Stromal cell of bone marrow (primary cell): ENCODE measurements at regions not wholly inside any gene's neighbourhood (a gene's known extent, or its start where the extent isn't known, plus 50 kb on each side); places are given as distances from the start of the nearest gene placed in this dataset.

Source experiments
- DNase-seq: peaks from one replicate; pipeline ENCODE4 v3.0.0-alpha.2; 2012; ENCODE audit warnings: low read depth

DNA sequence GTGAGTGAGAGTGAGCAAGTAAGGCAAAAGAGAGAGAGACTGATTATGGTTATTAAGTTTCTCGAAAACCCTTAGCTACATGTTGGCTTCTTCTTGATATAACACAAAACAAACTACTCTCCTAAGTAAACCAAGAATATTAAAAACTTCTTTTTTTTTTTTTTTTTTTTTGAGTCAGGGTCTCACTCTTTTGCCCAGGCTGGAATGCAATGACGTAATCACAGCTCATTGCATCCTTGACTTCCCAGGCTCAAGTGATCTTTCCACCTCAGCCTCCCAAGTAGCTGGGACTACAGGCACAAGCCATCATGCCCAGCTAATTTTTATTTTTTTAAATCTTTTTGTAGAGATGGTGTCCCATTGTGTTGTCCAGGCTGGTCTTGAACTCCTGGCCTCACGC lies 102.2 kb upstream of the IL6 start:
- DNase-seq = no peak

DNA sequence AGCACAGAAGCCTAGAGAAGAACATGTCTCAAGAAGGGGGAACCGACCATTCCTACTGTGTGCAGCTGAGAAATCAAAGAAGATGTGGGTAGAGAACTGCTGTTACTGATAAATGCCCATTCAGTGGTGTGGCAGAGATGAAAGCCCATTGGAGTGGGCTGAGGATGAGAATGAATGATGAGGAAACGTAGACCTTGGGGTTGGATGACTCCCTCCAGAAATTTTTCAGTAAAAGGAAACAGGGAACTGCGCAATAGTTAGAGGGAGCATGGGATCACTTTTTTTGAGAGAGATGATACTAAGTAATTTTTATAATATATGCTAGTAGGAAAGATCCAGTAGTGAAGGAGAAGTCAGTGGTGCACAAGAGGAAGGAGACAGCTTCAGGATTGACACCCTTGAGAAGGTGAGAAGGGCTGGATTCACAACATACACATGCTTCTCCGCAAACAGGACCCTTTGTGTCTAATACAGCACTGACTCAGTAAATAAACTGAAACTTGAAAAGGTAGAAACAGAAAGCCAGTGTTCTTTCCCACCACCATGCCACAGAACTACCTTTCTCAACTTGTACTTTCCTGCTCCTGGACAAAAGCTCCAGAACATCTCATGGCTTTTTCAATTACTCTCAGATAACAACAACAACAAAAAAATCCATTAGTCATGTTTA lies 104.7 kb upstream of the IL6 start:
- DNase-seq = no peak

DNA sequence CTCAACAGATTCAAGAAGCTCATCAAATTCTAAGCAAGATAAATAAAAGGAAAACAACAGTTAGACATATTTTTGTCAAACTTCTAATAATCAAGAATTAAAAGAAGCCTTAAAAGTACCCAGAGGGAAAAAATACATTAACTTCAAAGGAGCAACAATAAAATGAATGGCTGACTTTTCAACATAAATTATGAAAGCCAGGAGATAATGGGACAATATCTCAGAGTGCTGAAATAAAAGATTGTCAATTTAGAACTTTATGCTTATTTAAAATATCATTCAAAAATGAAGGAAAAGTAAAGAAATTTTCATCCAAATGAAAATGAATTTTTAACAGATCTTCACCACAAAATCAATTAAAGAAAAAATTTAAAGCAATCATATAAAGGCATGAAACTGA lies 108.5 kb upstream of the IL6 start:
- DNase-seq = no peak

DNA sequence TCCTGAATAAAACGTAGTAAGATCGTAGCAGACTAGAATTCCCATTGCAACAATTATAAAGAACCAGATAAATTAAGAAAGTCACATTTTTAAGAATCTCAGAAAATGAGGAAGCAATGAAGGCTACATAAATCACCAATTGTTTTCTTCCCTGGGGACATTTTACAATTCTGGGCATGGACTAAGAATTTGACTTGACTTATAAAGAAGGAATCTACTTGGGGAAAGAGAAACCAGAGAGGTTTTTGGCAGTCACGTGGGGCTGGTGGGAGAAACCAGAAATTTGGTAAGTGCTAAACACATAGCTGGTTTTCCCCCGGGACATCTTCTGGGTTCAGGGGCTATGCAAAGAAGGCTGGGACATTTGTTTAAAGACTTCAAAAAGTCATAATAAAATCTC lies 109.8 kb upstream of the IL6 start:
- DNase-seq = peak; percentile 74

DNA sequence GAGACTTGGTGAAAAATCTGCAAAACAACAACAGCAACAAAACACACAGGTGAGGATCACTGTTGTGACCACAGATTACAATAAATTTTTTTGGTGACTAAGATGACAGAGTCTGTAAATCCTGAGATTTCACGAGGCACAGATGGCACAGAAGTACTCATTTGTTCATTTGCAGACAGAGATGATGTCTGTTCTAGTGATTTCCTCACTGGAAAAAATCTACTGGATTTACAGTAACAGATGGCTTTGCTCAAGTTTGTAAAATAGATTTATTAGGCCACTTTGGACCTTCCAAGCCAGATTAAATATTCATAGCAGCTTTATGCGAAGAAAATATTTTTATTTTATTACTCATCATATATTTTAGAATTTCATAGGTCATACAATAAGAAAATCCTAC lies 113.5 kb upstream of the IL6 start:
- no peak for DNase-seq

DNA sequence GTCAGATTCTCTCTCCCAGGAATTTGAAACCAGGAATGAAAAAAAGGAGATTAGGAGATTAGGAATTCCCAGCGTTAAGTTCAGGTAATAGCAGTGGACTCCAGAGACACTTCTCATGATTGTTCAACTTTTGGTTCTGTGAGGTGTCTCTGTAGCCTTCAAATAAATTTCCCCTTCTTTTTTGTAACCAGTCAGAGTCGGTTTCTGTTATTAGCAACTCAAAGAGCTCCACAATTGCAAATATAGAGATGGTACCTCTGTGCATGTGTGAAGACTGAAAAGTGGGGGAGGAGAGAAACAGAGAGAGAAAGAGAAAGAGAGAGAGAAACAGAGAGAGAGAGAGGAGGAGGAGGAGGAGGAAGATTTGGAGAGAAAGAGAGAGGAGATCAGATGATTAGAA lies 112.8 kb upstream of the STEAP1B start:
- DNase-seq = no peak

DNA sequence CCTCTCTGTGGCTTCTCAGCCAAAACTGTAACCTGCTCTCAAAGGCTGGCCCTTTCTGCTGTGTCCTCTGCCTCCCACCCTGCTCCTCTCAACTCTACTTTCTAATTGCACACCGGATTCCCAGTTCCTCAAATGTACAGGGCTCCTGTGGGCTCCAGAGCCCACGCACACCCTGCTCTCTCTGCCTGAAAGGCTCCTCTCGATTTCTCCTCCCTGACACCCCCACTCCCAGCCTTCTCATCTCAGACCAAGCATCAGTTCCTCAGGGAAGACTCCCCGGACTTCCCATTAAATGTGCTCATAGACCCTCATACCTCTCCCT lies 111.7 kb upstream of the STEAP1B start:
- no peak for DNase-seq

DNA sequence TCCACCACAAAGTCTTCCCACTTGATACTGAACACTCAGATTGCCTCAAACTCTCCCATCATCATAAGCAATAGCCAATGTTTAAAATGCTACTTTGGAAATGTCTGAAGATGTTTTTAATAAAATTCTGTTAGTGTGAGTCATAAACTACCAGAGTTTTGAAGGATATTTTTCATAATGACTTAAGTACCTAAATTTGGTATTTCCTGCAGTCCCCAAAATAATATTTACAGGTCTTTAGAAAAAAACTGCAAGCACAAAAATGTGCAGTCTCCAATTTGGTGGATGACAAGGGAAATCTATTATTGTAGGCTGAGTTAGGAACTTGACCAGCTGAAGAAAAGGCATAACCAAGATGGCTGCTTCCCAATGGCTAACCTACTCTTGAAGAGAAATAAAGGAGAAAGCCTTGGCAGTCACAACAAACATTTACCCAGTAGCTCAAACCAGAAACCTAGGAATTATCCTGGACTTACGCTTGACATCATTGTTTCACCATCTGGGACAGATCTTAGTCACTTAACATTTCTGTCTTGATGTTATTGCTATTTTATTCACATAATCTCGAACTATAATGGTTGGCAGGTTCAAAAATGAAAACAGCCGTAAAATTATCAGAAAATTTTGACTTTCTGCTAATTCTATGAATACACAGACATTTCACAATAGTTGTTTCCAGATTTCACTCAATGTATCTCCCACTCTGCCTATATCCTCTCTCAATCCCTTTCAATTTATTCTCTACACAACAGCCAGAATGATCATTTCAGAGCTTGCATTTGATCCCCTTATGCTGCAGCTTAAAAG lies 111.2 kb upstream of the STEAP1B start:
- peak; percentile 49 for DNase-seq

DNA sequence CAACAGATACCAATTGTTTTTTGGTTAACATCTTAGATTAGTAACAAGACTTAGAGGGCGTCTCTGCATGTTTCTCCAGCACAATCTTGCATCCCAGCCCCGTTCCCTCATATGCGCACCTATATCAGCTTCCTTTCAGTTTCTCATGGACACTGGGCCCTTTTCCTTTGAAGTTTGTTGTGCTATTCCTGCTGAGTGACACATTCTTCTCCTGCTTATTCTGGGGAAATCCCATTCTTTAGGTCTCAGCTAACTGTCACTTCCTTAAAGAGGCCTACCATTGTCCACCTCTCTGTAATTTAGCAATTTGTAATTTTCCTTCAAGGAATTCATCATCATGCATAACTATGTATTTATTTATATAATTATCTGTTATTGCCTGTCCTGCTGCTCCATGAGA lies 110.3 kb upstream of the STEAP1B start:
- DNase-seq = no peak

DNA sequence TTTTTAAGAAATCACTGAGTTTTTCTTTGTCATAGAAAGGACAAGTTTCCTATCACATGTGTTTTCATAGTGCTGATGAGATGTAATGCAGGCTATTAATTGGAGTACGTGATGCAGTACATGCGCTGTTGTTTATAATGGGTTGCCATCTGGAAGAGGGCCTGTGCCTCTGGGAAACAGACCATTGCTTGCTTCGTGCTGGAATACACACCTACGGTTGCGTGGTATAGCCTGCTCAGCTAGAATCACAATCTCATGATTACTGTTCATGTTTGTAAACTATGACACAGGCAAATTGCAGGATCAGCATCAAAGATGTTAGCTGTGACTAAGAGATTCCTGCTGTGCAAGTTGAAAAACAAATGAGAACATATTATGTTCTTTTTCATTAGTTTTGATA lies 107.2 kb upstream of the STEAP1B start:
- no peak for DNase-seq

DNA sequence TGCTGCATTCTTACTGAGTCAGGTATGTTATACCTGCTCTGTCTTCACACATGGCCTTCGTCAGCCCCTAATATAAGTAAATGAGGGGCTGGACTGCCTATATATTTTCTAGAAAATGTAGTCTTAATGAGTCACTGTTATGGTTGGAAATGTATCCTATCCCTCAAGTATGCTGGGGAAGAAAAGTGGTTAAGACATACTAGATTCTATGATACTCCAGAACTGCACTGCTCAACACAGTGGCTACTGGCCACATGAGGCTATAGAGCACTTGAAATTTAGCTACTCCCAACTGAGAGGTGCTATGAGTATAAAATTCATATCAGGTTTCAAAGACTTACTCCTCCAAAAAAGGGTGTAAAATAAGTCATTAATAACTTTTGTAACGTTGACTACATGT lies 104.3 kb upstream of the STEAP1B start:
- no peak for DNase-seq

DNA sequence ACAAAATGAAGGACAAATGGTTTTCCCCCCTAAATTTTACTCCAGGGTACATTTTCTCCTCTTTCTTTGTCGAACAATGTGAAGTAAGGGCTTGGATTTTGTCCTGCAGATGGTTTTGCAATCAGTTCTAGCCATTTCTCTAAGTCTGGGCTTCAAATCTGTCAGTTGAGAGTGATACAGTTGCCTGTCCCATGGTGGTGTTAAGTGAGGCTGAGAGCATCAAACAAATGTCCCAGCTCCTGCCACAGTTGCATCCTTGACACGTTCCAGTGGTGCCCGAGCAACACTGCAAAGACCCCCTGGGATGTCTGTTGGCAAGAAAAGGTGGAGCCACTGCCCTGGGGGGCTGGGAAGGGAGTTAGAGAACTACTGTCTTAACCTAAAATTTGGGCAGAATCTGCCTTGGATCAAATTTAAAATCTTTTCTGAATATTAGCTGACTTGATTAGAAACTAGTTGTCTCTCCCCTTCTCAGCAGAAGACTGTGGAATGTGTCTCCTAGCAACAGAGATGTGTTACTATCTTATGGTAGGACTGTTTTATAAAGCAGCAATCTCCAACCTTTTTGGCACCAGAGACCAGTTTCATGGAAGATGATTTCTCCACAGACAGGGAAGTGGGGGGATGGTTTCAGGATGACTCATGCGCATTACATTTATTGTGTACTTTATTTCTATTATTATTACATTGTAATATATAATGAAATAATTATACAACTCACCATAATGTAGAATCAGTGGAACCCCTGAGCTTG lies 102.0 kb upstream of the STEAP1B start:
- DNase-seq = no peak

DNA sequence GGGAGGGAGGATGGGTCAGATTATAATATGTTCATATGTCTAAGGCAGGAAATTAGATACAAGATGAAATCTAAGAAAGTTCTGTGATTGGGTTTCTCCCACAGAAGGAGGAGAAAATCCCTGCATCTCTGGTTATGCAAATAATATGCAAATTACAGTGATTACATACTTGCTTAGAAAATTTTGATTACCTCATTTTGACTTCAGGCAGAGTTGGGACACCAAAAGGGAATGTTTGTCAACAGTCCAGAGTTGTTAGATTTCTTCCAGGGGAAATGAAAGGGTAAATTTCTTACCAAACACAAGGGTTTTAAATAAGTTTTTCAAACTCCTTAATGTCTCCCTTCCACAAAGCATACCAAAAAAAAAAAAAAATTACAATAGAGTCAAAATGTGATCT lies 101.4 kb upstream of the STEAP1B start:
- DNase-seq = no peak

DNA sequence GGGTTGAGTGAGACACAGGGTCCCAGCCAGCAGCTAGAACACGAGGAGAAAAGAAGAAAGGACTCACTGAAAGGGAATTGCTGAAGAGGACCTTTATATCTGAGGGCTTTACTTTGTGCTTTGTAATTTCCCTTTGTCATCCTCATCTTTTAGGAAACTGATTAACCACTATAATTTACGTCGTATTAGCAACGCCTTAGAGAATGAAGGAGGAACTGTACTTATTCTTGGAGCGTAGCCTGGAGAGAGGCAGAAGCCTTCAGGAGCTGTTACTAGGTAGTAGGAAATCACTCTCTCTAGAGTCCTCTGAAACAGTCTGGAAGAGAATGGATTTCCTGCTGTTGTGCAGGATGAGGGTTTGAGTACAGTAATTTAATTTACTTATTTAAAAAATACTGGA lies 101.0 kb upstream of the STEAP1B start:
- DNase-seq = no peak

DNA sequence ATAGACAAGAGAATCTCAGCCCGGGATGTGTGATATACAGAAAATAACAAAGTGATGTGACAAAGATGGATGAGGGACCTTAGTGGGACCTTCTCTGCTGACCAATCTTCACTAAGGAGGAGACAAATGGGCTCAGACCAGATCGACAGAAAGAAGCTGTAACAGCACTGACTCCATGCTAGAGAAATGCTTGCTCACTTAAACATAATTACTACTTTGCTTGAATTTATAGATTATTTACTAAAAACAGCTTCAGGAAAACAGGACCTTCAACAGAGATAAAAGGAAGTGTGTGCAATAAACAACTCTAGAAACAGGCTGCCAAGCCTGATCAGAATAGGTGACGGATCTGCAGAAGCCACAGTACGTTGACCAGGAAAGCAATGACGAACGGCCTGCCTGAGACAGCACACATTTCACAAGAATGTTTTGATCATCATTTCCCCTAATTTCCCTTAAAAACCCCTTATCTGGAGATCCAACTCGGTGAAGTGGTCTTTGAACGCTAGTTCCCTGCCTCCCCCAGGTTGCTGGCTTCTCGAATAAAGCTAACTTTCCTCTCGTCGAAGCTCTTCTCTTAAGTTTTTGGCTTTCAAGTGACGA lies 98.4 kb upstream of the STEAP1B start:
- DNase-seq = no peak

DNA sequence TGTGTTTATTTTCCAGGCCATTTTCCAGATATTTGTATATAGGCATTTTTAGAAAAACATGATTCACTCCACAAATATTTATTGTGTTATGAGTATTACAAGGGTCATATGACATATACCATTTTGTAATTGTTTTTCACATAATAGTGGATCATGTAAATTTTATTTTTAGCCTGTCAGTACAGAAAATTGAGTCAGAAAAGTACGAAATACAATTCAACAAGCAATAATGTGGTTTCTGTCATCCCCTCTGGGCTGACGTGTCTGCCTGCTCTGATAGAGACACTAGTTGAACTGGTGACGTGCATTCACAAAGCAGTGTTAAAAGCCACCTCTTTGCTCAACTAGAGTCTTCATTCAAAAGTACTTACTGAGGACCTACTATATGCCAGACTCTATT lies 97.9 kb upstream of the STEAP1B start:
- DNase-seq = no peak

DNA sequence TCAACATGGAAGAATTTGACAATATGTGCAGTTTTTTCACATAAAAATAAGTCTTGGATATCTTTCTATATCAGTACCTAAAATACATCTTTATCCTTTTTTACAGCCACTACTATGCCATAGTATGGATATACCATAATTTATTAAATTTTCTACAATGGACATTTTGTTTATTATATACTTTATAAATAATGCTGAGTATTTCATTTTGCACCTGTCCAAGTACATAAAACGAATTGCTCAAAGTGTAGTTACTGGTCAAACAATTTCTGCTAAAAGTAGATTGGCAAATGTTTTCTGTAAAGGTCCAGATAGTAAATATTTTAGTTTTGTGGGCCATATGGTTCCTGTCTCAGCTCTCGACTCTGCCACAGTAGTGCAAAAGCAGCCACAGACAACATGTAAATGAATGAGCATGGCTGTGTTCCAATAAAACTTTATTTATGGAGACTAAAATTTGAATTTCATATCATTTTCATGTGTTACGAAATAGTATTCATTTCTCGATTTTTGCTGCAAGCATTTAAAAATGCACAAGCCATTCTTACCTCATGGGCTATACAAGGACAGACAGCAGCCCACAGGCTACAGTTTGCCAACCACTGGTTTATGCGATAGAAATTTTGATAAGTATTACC lies 96.9 kb upstream of the STEAP1B start:
- no peak for DNase-seq

DNA sequence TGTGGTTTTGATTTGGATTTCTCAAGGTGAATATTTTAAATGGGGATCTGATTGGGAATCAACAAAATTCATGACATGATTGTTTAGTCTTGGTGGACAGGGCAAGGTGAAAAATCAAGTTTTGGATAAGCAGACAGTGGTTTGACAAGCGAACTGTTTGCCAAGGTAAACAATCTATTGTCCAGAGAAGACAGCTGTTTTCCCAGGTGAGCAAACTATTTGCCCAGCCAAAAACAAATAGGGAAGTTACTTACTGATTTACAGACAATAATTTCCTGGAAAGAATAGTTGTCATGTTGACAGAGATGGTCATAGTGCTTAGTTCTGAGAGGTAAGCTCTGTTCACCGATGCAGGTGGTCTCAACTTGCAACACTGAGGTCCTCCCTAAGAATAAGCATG lies 94.0 kb upstream of the STEAP1B start:
- no peak for DNase-seq

DNA sequence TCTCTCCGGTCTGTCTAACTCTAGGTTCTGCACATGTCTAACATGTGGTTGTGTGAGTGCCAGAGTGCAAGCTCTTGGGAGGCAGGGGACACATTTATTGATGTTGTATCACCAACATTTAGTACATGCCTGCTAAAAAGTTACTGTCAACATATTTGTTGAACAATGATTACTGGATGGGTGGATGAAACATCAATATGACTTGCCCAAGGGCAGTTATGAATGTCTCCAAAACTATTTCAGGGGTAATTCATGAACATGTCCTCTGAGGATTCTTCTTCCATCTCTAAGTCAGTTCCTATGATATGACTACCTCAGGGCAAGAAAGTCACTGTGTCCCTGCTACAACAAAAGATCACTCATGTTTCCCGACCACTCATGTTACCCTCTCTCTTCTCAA lies 91.3 kb upstream of the STEAP1B start:
- DNase-seq = no peak

DNA sequence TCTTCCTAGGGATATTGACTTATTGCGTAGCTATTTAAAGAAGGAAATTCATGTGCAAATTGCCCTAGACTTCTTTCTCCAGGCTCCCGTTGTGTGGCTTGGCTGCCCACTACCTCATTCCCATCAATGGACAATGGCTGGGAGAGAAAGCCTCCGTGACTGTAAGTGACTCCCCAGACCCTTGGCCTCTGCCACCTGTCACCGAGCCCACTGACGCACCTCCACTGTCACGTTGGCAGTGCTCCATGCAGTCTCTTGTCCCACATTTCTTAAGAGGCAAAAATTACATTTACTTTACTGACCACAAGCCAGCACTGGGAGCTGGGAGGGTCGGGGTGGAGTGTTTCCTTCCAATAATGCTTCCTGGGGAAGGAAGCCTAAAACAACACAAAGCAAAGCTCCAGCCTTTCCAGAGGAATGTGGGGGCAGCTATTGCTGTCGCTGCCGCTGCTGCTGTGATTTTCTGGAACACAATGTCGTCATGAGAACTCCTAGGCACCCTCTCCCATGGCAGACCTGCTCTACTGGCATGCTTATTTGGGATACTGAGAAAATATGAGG lies 89.7 kb upstream of the STEAP1B start:
- peak; percentile 85 for DNase-seq

DNA sequence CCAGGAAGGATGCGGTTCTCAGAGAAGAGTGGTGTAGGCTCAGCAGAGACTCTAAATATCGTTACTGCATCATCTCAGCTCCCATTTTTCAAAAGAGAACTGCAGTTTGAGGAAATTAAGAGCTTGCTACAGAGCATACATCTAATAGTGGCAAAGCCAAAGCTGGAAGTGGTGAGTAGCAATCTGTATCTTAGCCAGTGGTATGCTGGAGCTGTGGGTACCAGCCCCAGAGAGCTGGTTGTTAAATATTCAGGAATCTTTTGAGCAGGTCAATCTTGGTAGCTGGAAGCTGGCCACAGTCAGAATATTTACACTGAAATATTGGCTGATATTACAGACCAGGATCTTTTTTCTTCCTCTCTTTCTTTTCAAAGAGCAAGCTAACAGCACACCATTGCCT lies 88.4 kb upstream of the STEAP1B start:
- no peak for DNase-seq

DNA sequence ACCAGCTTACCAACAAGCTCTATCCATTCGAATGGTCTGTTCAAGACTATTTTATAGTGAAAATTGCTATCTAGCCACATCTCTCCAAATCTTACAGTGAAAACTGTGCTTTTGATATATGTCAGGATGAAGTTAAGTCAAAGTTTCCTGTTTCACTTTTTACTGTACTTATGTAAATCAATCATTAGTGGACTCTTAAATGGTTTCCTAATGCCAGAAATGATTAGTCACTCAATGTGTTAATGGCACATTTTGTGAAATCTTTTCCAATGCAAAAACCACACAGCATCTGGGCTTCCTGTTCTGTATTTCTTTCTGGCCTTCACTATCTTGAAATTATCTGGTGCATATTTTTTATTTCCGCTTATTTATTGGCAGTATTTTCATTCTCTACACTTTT lies 87.3 kb upstream of the STEAP1B start:
- no peak for DNase-seq
